Muscle of back (tissue), 3 donors: ENCODE measurements at regions not wholly inside any gene's neighbourhood (a gene's known extent, or its start where the extent isn't known, plus 50 kb on each side); places are given as distances from the start of the nearest gene placed in this dataset.

Experiments
- DNase-seq, 3 donors: peaks; one replicate each; pipeline versions ENCODE4 v3.0.0 to v3.0.0-alpha.2; 2013

DNA sequence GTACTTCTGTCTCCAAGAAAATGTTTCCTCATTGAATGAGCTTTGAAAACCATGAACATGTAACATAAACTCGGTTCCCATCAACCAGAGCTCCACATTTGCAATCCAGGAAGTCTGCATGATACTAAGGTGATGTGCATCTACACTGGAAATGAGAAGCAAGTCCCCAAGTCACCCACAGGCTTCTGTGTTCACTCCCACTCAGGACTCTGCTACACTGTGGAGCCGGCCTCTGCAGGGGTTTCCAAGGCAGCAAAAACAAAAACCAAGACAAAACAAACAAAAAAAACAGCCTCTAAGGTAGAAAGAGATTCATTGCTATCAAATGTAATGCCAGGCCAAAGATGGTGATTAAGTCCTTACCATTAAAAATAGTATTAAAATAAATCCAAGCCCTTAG lies 593.7 kb downstream of the IRX1 start:
- DNase-seq, result peak in 1 of 3 donors; percentile 26

DNA sequence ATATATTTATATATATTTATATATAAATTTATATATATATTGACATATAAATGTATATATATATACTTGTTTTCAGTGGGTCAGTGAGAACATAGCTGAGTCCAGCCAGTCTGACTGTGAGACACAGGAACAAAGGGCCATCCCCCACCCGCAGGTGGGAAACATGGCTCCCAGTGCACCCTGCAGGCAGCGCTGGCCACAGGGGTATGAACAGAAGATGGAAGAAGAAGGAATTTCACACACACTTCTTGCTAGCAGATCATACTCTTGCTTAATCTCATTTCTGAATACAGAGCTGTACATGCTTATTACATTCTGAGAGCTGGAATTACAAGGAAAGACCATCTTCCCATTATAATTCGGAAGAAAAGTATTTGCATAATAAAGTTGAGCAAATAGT lies 595.4 kb downstream of the IRX1 start:
- no peak for DNase-seq

DNA sequence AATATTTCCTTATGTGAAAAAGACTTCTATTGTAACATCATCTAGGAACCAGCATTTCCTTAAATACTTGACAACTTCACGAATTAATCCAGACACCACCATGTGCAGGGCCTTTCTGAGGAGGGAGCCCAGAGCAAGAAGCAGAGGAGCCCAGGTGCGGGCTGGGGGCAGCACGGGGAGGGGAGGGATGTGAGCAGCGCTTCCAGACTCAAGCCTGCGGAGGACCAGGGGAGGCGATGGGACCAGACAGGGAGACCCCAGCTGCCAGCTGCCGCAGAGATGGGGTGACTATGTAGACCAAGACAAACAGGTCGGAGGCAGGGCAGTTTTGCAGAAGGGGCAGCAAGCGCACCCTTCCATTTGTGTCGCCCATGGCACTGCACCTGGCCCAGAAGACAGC lies 596.1 kb downstream of the IRX1 start:
- no peak for DNase-seq

DNA sequence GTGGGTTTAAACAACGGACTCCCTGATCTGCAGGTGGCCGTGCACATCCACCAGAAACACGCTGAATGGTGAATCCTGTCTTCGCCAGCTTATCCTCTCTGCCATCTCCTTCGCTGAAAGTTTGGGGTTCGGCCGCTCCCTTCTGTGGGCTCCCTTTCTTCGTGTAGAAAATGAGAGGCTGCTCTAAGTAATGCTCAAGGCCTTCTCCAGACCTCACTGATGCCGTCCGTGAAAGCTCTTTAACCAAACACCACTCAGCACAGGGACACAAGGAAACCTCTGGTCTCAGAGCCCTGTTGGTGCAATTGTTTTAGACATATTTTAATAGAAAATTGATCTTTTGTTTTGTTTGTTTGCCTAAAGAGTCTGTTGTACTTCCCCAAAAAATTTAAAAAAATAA lies 596.5 kb downstream of the IRX1 start:
- DNase-seq, result no peak

DNA sequence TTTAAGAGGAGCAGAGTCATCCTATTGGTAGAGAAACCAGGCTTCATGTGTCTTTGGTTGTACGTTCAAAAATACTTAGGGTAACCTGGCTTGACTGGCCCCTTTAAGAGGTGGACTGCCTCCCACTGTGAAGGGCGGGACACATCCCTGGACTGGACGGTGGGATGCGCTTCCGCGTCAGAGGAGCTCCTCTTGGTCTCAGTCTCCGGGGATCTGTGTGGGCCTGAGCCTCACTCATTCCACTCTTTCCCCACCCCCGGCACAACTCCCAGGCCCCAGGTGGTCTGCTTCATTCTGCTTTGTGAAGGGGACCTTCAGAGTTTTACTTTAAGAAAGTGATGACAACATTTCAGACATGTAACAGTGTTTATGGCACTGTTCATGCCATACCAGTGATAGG lies 601.1 kb downstream of the IRX1 start:
- DNase-seq, result no peak

DNA sequence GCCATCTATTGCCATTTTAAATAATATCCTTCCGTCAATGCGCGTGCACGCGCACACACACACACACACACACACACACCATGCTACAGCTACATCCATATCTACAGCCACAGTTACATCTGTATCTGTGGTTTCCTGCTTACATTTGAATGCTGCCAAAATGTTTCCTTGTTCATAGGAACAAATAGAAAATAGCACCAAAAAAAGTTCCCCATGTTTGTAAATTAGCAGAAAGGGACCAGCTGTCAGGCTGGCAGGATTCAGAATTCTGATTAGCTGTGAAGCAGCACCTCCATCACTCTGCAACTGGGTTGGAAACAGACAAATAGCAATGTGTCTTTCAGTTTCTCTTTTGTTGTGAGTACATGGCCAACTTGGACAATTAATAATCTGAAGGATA lies 601.5 kb downstream of the IRX1 start:
- DNase-seq, result peak in 2 of 3 donors; percentile 7 to 58

DNA sequence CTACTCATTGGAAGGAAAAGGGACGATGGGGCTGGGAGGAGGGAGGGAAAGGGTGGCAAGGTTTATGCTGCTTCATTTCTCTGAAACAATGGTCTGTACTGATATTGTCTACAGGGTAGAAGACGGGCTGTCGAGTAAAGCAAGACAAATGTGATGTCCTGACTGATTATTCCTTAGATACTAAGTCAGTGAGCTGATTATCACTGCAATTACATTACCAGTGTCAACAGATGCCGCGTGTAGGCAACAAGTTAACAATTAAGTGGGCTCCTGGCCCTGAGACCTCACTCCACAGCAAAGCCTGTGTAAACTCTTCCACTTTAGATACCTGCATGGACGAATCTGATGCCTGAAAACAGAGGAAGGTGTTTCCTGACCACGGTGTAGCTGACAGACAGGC lies 602.8 kb downstream of the IRX1 start:
- DNase-seq, result no peak

DNA sequence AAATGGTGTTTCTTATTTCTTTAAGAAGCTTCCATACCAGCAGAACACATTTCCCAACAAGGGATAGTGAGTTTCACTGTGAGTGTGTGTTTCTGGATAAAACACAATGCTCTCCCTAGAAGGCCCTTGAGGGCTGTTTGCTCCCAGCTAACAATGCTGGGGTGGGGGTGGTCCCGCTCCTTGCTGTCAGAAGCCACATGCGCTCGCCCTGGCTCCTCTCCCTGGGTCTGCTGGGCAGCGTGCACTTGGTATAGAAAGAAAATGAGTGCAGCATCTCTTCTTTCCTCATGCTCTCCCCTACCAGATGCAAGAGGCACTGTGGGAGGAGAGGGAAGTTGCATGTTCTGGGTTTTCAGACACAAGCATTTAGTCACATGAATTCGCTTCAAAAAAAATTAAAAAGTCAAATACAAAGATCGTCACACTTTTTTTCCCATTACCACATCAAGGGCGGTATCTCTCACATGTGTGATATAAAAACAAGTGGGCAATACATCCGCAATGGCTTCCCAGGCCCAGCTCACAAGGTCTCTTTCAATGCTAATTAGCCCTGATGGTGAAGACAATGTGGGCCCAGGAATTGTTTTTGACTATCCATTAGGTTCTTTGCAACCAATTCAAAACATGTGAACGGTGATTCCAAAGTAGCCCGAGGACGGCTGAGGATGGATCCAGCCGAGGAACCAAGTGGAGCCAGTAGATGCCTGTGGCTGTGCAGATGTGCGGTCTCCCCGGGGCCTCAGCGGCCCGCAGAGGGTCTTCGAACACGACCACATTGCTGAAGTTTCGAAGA lies 603.6 kb downstream of the IRX1 start:
- no peak for DNase-seq

DNA sequence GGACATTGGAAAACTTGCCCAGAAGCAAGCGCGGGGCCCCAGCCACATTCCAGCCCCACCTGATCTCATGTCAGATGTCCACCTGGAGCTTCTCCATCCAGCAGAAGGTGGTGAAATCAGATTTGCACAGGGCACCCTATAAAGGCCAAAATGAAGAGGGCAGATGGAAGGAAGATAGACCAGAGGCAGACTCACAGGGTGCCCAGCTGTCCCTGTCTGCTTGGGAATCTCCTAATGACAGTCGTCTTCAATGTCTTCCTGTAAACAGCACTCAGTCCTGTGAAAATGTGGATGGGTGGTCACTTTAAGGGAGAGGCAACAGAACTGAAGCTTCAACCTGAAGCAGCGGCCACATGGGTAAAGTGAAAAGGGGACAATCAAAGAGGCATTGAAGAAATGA lies 607.5 kb downstream of the IRX1 start:
- DNase-seq, result no peak

DNA sequence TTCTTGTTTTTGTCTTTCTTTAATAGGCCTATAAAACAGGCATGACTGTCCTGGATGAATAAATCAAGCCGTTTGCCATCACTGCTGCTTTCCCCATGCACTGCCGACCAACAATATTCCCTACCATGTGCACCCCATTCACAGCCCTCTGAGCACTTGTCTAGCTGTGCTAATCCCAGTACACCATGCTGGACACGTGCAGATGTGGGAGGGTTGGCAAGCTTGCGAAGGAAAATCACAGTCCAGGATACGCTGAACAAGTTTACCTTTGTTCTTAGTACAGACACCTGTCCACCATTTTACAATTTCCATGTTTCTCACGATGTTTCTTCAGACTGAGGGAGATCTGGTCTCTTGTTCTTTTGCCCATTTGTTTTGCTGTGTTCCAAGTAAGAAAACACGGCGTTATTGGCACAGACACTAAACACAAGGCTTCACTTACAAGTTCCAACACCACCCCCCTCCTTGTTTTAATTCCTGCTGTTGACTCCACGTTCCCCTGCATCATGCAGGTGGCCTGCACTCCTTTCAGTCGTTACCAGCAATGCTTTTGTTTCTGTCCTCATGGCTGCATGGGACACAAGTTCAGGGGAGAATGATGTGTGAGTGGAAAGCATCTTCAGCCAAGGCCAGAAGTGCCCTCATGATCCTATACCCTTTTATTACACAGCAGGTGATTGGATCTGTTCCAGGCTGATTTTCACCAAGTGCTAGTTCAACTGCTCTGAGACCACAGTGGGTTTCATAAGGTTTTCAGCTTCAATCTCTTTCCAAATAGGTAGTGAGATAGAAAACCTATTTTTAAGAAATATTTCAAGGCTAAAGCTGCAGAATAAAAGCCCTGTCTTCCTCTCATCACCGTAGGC lies 608.9 kb downstream of the IRX1 start:
- DNase-seq, result peak in 2 of 3 donors; percentile 30 to 52

DNA sequence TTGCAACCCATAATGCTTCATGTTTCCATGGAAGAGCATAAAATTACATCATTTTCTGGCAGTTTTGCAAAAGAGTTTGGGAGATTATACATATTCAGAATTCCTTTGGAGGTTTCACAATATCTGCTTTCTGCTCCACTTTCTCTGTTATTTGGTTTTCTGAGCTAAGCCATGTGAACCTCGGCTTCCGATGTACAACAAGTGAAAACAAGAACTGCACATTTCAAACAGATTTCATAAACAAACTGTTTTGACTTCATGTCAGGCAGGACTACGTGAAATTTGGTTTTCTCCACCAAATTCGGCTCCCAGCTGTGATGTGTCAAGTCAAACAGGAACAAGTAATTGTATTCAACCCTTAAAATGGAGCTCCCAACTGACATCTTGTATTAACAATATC lies 609.8 kb downstream of the IRX1 start:
- DNase-seq, result peak; percentile 55 to 83 (median 62)

DNA sequence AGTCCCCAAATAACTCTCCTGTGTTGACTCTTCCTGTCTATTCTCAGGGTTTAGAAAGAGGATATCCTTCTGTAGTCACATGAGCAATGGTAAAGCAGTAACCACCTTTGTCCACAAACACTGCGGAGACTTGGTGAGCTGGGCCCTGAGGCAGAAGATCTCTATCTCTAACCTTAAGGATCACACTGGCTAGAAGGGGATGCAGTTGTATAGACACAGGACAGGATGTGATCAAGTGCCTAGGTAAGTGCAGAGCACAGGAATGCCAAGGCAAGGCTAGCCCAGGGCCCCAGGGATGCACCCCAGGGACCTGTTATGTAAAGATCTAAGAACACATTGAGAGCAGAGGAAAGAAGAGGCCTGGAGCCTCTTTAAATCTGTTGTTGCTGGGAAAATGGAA lies 610.5 kb downstream of the IRX1 start:
- no peak for DNase-seq

DNA sequence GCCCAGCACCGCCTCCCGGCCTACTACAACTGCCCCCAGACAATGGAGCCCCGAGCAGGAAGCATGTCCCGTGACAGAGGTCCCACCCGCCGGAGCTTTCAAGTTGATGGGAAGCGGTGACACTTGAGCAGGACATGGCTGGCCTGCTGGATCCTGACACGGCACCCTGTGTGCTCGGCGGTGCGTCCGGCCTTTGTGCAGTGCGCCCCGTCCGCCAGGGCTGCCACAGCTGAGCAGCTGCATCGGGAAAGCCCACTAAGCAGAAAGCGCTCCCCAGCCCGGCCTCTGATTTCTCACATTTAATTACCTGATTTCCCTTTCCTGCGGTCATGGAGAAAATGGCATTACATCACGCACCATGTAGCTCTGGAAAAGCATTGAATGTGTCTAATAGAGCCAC lies 611.9 kb downstream of the IRX1 start:
- DNase-seq, result no peak

DNA sequence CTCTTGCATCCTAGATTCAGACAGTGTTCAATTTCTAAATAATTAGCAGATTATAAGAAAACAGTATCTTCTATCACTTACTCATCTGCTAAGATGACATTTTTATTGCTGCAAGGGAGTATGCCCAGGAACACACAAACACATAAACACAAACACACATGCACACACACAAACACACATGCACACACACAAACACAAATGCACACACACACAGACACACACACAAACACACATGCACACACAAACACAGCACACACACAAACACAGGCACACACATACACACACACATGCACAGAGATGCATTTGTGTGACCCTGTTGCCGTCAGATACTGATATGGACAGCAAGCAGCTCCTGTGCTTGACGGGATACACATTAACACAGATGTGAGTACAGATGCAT lies 612.9 kb downstream of the IRX1 start:
- no peak for DNase-seq

DNA sequence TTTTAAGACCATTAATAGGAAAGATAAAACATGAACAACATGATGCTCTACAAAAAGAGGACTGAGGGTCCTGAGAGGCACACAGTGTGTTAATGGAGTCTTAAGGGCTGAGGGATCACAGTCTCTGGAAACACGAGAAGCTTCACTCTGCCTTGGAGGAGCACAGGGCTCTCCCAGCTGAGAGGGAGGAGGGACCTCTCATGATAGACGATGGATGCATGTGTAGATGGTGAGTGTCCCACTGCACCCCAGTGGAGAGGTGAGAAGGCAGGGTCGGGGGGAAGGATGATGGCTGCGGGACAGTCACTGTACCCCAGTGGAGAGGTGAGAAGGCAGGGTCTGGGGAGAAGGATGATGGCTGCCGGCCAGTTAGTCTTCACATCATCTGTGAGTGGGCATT lies 613.4 kb downstream of the IRX1 start:
- DNase-seq, result no peak

DNA sequence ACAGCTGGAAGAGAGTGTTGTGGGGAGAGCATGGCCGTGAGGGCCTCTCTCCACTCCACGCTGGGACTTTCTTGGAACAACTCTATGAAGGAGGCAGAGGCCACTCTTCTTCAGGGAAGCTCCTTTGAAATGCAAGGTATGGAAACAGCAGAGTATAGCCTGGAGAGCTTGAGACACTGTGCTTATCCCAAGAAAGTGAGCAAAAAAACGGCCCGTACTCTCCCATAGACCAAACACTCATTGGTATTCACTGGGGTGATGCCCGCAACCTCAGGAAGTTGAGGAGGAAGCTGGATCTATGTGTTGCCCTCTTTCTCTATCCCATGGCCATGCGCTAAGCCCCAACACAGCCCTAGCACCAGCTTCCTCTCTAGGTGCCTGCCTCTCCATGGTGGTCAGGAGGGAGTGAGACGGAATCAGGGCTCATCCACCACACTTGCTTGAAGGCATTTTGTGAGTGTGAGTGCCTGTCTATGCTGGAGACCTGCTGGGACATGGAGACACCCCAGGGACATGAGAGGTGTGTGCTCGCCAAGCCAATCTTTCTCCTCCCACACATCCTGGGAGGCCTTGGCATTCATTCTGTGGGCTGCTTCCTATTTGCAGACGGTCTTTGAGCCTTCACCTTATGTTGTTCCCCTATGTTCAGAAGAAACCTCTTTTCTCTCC lies 616.6 kb downstream of the IRX1 start:
- no peak for DNase-seq

DNA sequence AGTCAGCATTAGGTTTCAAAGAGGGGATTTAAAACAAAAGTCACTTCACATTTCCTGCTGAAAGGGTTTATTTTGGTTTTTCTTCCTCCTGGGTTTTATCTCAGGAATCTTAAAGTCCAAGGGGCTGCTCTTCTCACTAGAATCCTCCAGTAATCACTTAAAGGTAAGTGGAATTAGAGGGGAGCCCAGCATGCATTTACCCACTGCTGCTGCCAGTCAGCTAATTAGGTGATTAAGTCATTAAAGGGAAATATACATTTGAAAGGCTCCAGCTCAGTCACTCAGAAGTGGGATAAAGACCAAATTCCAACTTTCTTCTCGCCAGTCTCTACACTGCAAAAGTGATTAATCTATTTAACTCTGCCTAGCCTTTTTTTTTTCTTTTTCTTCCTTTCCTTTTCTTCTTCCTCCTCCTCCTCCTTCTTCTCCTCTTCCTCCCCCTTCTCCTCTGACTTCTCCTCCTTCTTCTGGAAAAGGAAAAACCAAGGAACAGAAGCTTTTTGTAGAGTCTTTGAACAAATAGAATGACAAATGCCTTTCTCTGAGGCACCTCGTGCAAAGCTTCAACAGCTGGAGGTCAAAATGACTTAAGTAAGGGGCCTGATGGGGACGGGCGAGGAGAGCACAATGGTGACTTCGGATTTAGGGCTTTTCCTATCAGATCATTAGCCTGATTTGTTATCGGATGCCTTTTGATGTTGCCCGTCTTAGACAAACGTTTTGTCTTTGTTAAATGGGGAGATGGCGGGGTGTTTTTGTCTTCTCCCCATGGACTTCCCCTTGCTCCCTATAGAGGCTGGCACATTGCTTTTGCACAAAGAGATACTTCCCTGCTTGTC lies 617.6 kb downstream of the IRX1 start:
- no peak for DNase-seq

DNA sequence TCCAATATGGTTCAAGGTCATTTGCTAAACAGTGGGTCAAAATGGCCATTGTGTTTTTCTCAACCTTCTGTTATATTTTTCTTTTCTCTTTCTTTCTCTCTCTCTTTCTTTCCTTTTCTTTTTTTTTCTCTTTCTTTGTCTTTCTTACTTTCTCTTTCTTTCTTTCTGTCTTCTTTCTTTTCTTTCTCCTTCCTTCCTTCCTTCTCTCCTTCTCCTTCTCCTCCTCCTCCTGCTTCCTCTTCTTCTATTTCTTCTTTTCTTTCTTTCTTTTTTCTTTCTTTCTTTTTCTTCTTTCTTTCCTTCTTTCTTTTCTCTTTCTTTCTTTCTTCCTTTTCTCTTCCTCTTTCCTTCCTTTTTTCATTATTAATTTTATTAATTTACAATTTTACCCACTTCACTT lies 619.5 kb downstream of the IRX1 start:
- DNase-seq, result no peak

DNA sequence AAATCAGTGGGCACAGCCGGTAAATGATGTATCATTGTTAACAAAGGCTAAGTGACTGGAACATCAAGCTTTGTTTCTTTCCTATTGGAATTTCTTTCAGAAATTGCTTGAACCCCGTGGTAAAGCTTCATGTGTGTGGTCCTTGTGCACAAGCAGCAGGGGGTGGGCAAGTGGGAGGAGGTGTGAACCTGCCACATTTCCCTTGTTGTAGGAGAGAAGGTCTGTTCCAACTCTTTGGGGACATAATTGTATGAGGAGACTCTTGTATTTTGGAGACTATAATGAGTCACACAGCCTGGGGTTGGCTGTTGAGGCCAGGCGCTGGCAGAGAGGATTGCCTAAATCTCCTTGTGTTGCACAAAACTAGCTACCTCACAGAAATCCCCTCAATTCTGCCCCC lies 620.5 kb downstream of the IRX1 start:
- DNase-seq, result no peak

DNA sequence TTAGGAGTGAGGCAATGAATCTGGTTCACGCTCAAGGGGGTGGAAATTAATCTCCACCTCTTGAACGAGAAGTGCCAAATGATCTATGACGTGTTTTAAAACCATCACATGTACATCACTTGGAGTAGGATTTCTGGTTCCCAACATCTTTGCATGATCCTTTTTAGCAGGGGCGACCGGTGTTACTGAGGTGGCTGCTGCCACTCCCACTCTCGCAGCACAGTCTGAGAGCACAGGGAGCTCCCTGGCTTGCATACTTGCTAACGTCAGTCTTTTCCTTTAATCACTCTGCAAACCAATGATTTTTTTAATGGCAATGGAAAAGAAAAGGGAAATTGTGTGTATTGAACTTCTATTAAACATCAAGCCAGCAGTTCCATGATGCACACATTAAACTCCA lies 624.4 kb downstream of the IRX1 start:
- DNase-seq, result no peak

DNA sequence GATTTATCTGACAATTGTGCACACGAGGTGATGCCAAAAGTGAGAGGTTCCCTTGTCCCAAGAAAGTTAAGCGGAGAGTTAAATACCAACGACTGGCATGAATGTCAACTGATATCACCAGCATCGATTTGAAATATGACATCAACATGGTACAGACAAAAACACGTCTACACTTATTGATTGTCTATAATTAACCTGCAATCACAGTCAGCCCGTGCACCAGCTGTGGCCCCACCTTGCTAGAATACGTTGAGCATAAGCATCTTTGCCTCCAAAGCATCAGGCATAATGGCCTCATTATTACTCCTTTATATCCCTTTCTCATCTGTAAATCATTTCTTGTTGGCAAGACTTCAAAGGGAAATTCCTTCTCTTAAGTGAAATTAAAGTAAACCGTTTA lies 625.4 kb downstream of the IRX1 start:
- DNase-seq, result no peak

DNA sequence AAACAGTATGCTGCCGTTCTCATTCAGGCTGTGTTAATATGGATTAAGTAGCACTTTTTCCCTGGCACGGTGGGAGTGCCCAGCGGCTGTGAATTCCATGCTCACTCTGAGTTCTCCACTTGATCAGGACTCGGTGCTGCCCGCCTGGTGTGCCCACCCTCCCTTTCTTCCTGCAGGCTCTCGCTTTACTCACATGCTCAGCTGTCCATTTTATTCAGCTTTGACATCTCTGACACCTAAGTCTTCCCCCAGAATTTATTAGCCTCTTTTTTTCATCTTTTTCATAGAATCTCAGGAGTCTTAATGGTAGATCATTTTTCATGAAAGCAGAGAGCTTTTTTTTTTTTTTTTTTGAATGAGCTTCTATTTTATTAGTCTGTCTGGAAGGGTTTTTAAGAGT lies 626.5 kb downstream of the IRX1 start:
- DNase-seq, result peak in 1 of 3 donors; percentile 8
